ENCODE measurements at regions not wholly inside any gene's neighbourhood (a gene's known extent, or its start where the extent isn't known, plus 50 kb on each side); places are given as distances from the start of the nearest gene placed in this dataset.

GRCh38 chr2:223696719-223697118 is 94.6 kb upstream of the SCG2 start:
- no peaks in the 10 kb centered on the region for H3K27me3 ChIP-seq
- no peak for DNase-seq
- WGBS, 2 donors, result 13 to 40% methylated on average over 1 of the region's 1 CpG
- no peak for TF ChIP-seq EP300 (IDR thresholded peaks at IDR 0.05)
- TF ChIP-seq CTCF (IDR thresholded peaks at IDR 0.05), result no peak
- TF ChIP-seq POLR2A (IDR thresholded peaks at IDR 0.05), result no peak
- H3K9me3 ChIP-seq, result no peaks in the 10 kb centered on the region
- H3K4me1 ChIP-seq, result no peaks in the 10 kb centered on the region
- intact Hi-C loops (cut with DNase I), result no loop called here
- no peak overlapping the region for H3K27ac ChIP-seq
- H3K4me3 ChIP-seq, result no peak overlapping the region
- H3K36me3 ChIP-seq, result no peaks in the 10 kb centered on the region

- Histone ChIP-seq H3K4me1 (no peaks in the 10 kb centered on the region), H3K9me3 (no peaks in the 10 kb centered on the region), H3K27me3 (no peaks in the 10 kb centered on the region), H3K27ac (no peak overlapping the region), H3K36me3 (no peaks in the 10 kb centered on the region), H3K4me3 (no peak overlapping the region)
- DNase-seq, result no peak
- WGBS, 2 donors, result 39 to 51% methylated on average over 13 of the region's 13 CpGs
- intact Hi-C loops (cut with DNase I), result no loop called here
- TF ChIP-seq POLR2A (IDR thresholded peaks at IDR 0.05) (no peak), EP300 (IDR thresholded peaks at IDR 0.05) (no peak), CTCF (IDR thresholded peaks at IDR 0.05) (peak in 2 of 4 experiments; percentile 16 to 20), POLR2AphosphoS5 (IDR thresholded peaks at IDR 0.05) (no peak)
Measured at GRCh38 chr2:223692191-223692947, 90.2 kb upstream of the SCG2 start.

- intact Hi-C loops (cut with DNase I), result no loop called here
- Histone ChIP-seq H3K4me1 (no peaks in the 10 kb centered on the region), H3K4me3 (no peak overlapping the region), H3K27ac (no peak overlapping the region), H3K9me3 (no peaks in the 10 kb centered on the region), H3K36me3 (no peaks in the 10 kb centered on the region), H3K27me3 (no peaks in the 10 kb centered on the region)
- no peak for DNase-seq
- TF ChIP-seq CTCF (IDR thresholded peaks at IDR 0.05) (no peak), POLR2A (IDR thresholded peaks at IDR 0.05) (no peak), EP300 (IDR thresholded peaks at IDR 0.05) (no peak), POLR2AphosphoS5 (IDR thresholded peaks at IDR 0.05) (no peak)
- 53 to 68% methylated on average over 4 of the region's 4 CpGs for WGBS, 2 donors
Measured at GRCh38 chr2:223688094-223688835, 86.1 kb upstream of the SCG2 start.

- H3K27ac ChIP-seq, result no peak overlapping the region
- DNase-seq, result no peak
- 51 to 53% methylated on average over 3 of the region's 3 CpGs for WGBS, 2 donors
- no peaks in the 10 kb centered on the region for H3K9me3 ChIP-seq
- no peaks in the 10 kb centered on the region for H3K27me3 ChIP-seq
- no peak overlapping the region for H3K4me3 ChIP-seq
- H3K4me1 ChIP-seq, result no peaks in the 10 kb centered on the region
- TF ChIP-seq CTCF (IDR thresholded peaks at IDR 0.05), result no peak
- no peak for TF ChIP-seq EP300 (IDR thresholded peaks at IDR 0.05)
- TF ChIP-seq POLR2AphosphoS5 (IDR thresholded peaks at IDR 0.05), result no peak
- TF ChIP-seq POLR2A (IDR thresholded peaks at IDR 0.05), result no peak
- no peaks in the 10 kb centered on the region for H3K36me3 ChIP-seq
- intact Hi-C loops (cut with DNase I), result no loop called here
Measured at GRCh38 chr2:223681125-223681524, 79.0 kb upstream of the SCG2 start.
